ENCODE measurements at regions not wholly inside any gene's neighbourhood (a gene's known extent, or its start where the extent isn't known, plus 50 kb on each side); places are given as distances from the start of the nearest gene placed in this dataset.
A peak's percentile ranks its signal among the peaks of the same experiment; 100 is the strongest.
"Not testable (repeated sequence)": the region's sequence is repeated elsewhere in the genome, so short reads cannot be mapped to it uniquely, and the experiment has no call there.

DNA sequence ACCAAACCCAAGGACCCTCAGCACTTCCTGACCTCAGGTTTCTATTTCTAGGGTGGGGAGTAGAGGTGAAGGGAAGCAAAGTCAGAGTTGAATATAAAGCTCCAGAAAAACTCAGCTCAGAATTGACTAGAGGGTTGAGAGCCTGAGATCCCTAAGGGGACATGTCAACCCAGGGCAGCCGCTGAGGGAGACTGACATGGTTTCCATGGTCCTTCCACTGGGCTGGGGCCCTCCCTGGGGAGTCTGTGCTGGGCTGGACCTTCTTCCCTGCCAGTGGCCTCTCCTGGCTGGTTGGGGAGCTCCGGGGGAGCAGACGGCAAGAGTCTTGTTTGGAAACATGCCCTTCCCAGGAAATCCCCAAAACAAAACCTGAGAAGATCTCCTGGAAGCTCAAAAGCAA, 121.3 kb downstream of the METRNL start:
- H3K36me3 ChIP-seq (ENCODE audit: control insufficient read depth, insufficient read depth, low read length): no peaks in the 10 kb centered on the region
- H3K9me3 ChIP-seq (ENCODE audit: control insufficient read depth, insufficient read depth, low read length): peaks cover 4% of the 10 kb centered on the region
- no peaks in the 10 kb centered on the region for H3K27me3 ChIP-seq (ENCODE audit: control insufficient read depth, insufficient read depth, low read length)
- DNase-seq (ENCODE audit: low read depth, low spot score): no peak
- no peak overlapping the region for H3K27ac ChIP-seq (ENCODE audit: low read length)
- WGBS (ENCODE audit: insufficient coverage, insufficient read length): no CpG with 5 or more reads among the region's 3 CpGs
- H3K4me1 ChIP-seq (ENCODE audit: control insufficient read depth, insufficient read depth, low read length): no peaks in the 10 kb centered on the region
- H3K4me3 ChIP-seq (ENCODE audit: low read length): no peak overlapping the region

DNA sequence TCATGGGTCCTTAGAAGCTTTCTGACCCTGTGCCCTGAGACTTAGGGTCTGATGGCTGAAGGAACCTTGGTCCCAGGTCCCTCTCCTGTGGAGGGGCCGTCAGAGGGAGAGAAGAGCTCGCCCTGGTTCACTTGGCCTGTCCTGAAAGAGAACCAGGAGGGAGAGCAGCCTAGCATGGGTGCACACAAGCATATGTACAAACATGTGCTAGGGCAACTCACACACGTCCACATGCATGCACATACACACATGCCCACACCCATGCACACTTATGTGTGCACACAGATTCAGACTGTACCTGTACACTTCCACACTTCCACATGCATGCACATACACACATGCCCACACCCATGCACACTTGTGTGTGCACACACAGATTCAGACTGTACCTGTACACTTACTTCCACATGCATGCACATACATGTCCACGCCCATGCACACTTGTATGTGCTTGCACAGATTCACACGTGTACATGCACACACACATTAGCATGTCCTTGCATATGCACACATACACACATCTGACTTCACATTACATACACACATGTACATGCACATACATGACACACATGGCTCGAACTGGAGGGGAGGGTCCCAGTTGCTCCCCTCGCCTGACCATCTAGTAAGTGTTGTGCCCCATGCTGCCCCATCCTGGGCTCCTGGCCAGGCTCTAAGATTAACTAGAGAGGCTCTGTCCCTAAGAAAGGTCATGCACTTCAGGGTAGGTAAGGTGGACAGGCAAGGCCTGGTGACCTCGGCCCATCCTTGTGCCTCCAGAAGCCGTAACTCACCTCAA, 122.0 kb downstream of the METRNL start:
- Histone ChIP-seq H3K9me3 (ENCODE audit: control insufficient read depth, insufficient read depth, low read length) (peaks cover 4% of the 10 kb centered on the region), H3K4me3 (ENCODE audit: low read length) (no peak overlapping the region), H3K4me1 (ENCODE audit: control insufficient read depth, insufficient read depth, low read length) (no peaks in the 10 kb centered on the region), H3K27ac (ENCODE audit: low read length) (no peak overlapping the region), H3K27me3 (ENCODE audit: control insufficient read depth, insufficient read depth, low read length) (no peaks in the 10 kb centered on the region), H3K36me3 (ENCODE audit: control insufficient read depth, insufficient read depth, low read length) (no peaks in the 10 kb centered on the region)
- no CpG with 5 or more reads among the region's 9 CpGs for WGBS (ENCODE audit: insufficient coverage, insufficient read length)
- no peak for DNase-seq (ENCODE audit: low read depth, low spot score)

- Histone ChIP-seq H3K9me3 (ENCODE audit: control insufficient read depth, insufficient read depth, low read length) (peaks cover 4% of the 10 kb centered on the region), H3K4me1 (ENCODE audit: control insufficient read depth, insufficient read depth, low read length) (no peaks in the 10 kb centered on the region), H3K36me3 (ENCODE audit: control insufficient read depth, insufficient read depth, low read length) (no peaks in the 10 kb centered on the region), H3K4me3 (ENCODE audit: low read length) (no peak overlapping the region), H3K27me3 (ENCODE audit: control insufficient read depth, insufficient read depth, low read length) (no peaks in the 10 kb centered on the region), H3K27ac (ENCODE audit: low read length) (no peak overlapping the region)
- WGBS (ENCODE audit: insufficient coverage, insufficient read length): no CpG with 5 or more reads among the region's 13 CpGs
- no peak for DNase-seq (ENCODE audit: low read depth, low spot score)
Measured at GRCh38 chr17:83202002-83203000, 122.9 kb downstream of the METRNL start.

DNA sequence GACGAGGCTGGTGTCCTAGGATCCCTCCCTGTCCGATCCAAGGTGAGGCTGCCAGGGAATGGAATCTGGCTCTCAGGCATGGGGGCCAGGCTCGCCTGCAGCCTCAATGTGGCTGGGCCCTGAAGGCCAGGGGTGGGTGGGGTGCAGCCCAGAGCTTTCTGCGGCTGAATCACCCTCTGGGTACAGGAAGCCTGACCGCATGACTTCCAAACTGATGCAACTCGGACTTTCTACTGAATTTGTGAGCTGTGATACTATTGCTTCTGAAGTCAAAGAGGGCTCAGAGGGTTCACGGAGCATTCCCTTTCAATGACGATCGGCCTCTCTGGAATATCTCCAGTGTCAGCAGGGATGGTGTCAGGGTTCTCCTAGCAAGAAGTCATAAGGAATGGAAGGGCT, 123.7 kb downstream of the METRNL start:
- Histone ChIP-seq H3K4me1 (ENCODE audit: control insufficient read depth, insufficient read depth, low read length) (no peaks in the 10 kb centered on the region), H3K27me3 (ENCODE audit: control insufficient read depth, insufficient read depth, low read length) (no peaks in the 10 kb centered on the region), H3K9me3 (ENCODE audit: control insufficient read depth, insufficient read depth, low read length) (peaks cover 4% of the 10 kb centered on the region), H3K36me3 (ENCODE audit: control insufficient read depth, insufficient read depth, low read length) (no peaks in the 10 kb centered on the region), H3K4me3 (ENCODE audit: low read length) (no peak overlapping the region), H3K27ac (ENCODE audit: low read length) (no peak overlapping the region)
- DNase-seq (ENCODE audit: low read depth, low spot score): no peak
- no CpG with 5 or more reads among the region's 9 CpGs for WGBS (ENCODE audit: insufficient coverage, insufficient read length)

DNA sequence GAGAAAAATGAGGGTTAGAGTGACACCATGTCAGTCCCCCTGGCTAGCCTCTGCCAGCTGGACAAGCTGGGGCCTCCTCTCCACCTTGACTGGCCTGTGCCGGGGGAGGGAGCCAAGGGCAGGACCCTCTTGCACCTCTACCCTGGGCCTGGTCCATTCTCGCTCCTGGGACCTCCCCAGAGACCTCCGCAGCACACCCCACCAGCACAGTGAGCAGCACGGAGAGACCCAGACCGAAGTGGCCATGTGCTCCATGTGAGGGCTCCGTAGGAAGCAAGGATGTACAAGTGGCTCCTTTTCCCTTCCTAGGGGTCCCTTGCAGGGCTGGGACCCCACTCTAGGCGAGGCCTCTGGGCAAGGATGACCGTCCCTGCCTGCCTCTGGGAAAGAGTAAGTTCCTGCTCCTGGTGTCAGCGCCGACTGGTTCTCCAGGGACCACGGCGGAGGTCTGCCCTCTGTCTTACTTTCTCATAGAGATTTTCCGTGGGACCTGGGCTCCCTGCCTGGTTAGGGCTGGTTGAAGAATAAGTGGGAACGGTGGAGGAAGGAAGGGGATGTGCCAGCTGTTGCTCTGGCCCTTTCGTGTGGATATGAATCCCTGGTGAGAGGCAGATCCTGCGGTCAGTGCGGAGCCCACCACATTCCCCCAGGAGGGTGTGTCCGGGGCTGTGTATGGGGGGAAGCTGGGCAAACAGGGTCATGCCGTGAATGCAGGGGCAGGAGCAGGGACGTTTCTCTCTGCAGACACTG, 124.2 kb downstream of the METRNL start:
- Histone ChIP-seq H3K27ac (ENCODE audit: low read length) (no peak overlapping the region), H3K4me3 (ENCODE audit: low read length) (no peak overlapping the region), H3K27me3 (ENCODE audit: control insufficient read depth, insufficient read depth, low read length) (no peaks in the 10 kb centered on the region), H3K9me3 (ENCODE audit: control insufficient read depth, insufficient read depth, low read length) (peaks cover 4% of the 10 kb centered on the region), H3K36me3 (ENCODE audit: control insufficient read depth, insufficient read depth, low read length) (no peaks in the 10 kb centered on the region), H3K4me1 (ENCODE audit: control insufficient read depth, insufficient read depth, low read length) (no peaks in the 10 kb centered on the region)
- DNase-seq (ENCODE audit: low read depth, low spot score): no peak
- WGBS (ENCODE audit: insufficient coverage, insufficient read length): no CpG with 5 or more reads among the region's 20 CpGs

- H3K4me1 ChIP-seq (ENCODE audit: control insufficient read depth, insufficient read depth, low read length): no peaks in the 10 kb centered on the region
- no peaks in the 10 kb centered on the region for H3K27me3 ChIP-seq (ENCODE audit: control insufficient read depth, insufficient read depth, low read length)
- WGBS (ENCODE audit: insufficient coverage, insufficient read length): no CpG with 5 or more reads among the region's 9 CpGs
- no peak for DNase-seq (ENCODE audit: low read depth, low spot score)
- H3K4me3 ChIP-seq (ENCODE audit: low read length): no peak overlapping the region
- peaks cover 4% of the 10 kb centered on the region for H3K9me3 ChIP-seq (ENCODE audit: control insufficient read depth, insufficient read depth, low read length)
- H3K27ac ChIP-seq (ENCODE audit: low read length): no peak overlapping the region
- no peaks in the 10 kb centered on the region for H3K36me3 ChIP-seq (ENCODE audit: control insufficient read depth, insufficient read depth, low read length)
Measured at GRCh38 chr17:83204230-83204725, 124.9 kb downstream of the METRNL start.

DNA sequence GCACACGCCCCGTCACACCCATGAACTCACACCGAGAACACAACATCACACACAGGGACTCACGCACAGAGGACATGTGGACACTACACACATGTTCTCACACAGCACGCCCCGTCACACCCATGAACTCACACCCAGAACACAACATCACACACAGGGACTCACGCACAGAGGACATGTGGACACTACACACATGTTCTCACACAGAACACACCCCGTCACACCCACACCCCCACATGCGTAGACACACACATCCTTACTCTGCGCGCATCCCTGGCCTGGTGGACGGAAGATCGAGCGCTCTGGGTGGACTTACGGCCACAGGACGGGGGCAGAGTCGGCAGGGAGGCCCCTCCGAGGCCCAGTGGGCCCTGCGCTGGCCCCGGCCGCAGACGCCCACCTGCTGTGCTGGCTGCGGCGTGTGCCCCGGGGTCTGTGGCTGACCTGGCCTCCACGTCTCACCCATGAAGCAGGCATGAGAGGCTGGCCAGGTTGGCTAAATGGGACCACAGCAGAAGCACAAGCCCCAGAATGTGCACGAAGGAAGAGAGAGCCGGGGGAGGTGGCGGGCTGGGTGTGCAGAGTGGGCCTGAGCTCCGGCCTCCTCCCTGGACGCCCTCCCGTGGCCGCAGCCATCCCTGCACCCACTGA, 125.5 kb downstream of the METRNL start:
- not testable (repeated sequence) for H3K27ac ChIP-seq (ENCODE audit: low read length)
- no CpG with 5 or more reads among the region's 33 CpGs for WGBS (ENCODE audit: insufficient coverage, insufficient read length)

DNA sequence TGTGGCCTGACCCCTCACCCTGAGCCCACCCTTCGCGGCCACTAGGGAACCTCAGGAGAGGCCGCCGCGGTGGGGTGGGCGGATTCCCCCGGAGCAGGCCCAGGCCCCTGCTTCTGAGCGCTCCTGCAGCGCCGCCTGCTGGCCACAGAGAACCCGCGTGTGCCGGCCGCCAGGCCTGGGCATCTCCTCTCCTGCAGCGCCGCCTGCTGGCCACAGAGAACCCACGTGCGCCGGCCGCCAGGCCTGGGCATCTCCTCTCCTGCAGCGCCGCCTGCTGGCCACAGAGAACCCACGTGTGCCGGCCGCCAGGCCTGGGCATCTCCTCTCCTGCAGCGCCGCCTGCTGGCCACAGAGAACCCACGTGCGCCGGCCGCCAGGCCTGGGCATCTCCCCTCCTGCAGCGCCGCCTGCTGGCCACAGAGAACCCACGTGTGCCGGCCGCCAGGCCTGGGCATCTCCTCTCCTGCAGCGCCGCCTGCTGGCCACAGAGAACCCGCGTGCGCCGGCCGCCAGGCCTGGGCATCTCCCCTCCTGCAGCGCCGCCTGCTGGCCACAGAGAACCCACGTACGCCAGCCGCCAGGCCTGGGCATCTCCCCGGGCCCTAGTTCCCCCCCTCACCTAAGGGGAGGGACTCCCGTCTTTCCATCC, 126.1 kb downstream of the METRNL start:
- H3K9me3 ChIP-seq (ENCODE audit: control insufficient read depth, insufficient read depth, low read length); H3K27ac ChIP-seq (ENCODE audit: low read length); H3K4me3 ChIP-seq (ENCODE audit: low read length); H3K36me3 ChIP-seq (ENCODE audit: control insufficient read depth, insufficient read depth, low read length); H3K27me3 ChIP-seq (ENCODE audit: control insufficient read depth, insufficient read depth, low read length); H3K4me1 ChIP-seq (ENCODE audit: control insufficient read depth, insufficient read depth, low read length): not testable (repeated sequence)
- WGBS (ENCODE audit: insufficient coverage, insufficient read length): no CpG with 5 or more reads among the region's 50 CpGs
- peak; percentile 22 for DNase-seq (ENCODE audit: low read depth, low spot score)

More for the DNA sequence above, 125.5 kb downstream of the METRNL start:
- not testable (repeated sequence) for H3K36me3 ChIP-seq (ENCODE audit: control insufficient read depth, insufficient read depth, low read length); H3K4me3 ChIP-seq (ENCODE audit: low read length); DNase-seq (ENCODE audit: low read depth, low spot score); H3K27me3 ChIP-seq (ENCODE audit: control insufficient read depth, insufficient read depth, low read length); H3K4me1 ChIP-seq (ENCODE audit: control insufficient read depth, insufficient read depth, low read length); H3K9me3 ChIP-seq (ENCODE audit: control insufficient read depth, insufficient read depth, low read length)

GRCh38 chr17:83206036-83206394, 126.6 kb downstream of the METRNL start:
- H3K4me1 ChIP-seq (ENCODE audit: control insufficient read depth, insufficient read depth, low read length); H3K4me3 ChIP-seq (ENCODE audit: low read length): not testable (repeated sequence)

More at GRCh38 chr17:83206036-83206394, 126.6 kb downstream of the METRNL start:
- H3K27ac ChIP-seq (ENCODE audit: low read length); H3K9me3 ChIP-seq (ENCODE audit: control insufficient read depth, insufficient read depth, low read length); H3K36me3 ChIP-seq (ENCODE audit: control insufficient read depth, insufficient read depth, low read length); H3K27me3 ChIP-seq (ENCODE audit: control insufficient read depth, insufficient read depth, low read length); DNase-seq (ENCODE audit: low read depth, low spot score): not testable (repeated sequence)
- no CpG with 5 or more reads among the region's 3 CpGs for WGBS (ENCODE audit: insufficient coverage, insufficient read length)

Measured in iPS DF 6.9 (cell line).